CD4-positive, alpha-beta T cell treated with Interleukin-4 for 1 hour (primary cell): ENCODE measurements at regions not wholly inside any gene's neighbourhood (a gene's known extent, or its start where the extent isn't known, plus 50 kb on each side); places are given as distances from the start of the nearest gene placed in this dataset.
"Not testable (repeated sequence)": the region's sequence is repeated elsewhere in the genome, so short reads cannot be mapped to it uniquely, and the experiment has no call there.

ENCODE experiments used
- DNase-seq, 2 donors: peaks; one replicate each; pipeline ENCODE4 v3.0.0-alpha.2; 2020 to 2022

DNA sequence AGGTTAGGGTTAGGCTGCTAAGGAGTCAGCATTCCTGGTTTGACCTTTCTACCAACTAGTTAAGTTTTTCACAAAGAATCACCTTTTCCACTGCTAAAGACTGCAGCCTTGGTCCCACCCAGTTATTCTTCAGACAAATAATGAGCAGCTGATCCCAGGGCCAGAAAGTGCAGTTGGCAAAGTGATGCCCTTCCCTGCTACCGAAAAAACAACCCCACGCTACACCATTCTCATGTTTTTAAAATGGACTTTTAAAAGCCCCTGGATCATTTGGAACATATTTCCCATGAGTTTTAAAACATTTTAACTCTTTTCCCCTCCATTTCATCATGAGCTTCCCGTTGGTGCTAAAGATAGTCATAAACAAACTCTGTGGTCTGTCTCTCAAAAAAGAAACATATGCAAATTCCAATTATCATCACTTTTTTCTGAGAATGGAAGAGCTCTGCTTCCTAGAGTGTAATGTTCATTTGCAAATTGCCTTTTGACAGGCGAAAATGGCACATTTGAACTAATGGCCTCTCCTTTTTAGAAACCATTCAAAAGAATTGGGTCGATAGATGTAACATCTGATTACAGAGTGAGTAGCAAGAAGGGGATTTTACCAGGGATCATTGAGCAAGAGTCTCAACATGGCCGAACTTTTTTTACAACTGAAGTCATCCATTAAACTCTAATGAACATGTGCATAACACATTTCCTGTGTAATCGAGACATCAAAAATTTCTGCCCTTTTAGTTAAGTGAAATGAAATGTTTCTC is 129.3 kb upstream of the RAP1B start:
- DNase-seq: peak in 1 of 2 donors; percentile 47

DNA sequence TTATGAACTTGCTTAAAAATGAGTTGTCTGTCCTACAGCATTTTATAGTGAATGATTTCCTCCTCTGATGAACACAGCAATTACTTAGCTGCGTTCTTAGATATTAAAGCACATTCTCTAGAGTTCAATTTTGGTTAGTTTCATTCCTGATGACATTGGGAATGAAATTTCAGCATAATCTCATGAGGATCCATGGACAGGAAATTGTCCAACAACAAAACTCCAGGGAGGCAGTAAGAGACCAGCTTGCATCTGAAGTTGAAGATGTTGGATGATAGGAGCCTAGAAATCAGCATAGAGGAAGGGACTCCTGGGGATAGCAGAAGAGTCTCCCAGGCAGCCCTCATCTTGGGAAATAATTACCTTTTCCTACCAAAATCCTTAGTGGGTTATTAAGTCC is 128.7 kb upstream of the RAP1B start:
- DNase-seq: no peak

DNA sequence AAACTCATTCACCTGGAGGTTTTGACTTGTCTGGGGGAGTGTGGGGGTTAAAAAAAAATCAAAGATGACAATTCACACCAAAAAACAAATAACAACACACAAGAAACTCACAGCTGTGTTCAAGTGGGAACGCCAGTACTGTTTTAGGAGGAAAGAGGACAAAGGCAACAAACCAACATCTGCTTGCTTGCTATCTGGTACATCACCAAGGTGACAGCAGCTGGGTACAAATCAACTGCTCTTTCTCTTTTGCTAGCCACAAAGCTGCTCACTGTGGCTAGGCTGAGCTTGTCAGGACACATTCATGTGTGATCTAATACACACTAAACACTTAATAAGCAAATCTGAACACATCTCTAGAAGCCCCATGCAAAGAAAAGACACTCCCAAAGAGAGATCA is 128.0 kb upstream of the RAP1B start:
- peak; percentile 53 to 63 for DNase-seq

DNA sequence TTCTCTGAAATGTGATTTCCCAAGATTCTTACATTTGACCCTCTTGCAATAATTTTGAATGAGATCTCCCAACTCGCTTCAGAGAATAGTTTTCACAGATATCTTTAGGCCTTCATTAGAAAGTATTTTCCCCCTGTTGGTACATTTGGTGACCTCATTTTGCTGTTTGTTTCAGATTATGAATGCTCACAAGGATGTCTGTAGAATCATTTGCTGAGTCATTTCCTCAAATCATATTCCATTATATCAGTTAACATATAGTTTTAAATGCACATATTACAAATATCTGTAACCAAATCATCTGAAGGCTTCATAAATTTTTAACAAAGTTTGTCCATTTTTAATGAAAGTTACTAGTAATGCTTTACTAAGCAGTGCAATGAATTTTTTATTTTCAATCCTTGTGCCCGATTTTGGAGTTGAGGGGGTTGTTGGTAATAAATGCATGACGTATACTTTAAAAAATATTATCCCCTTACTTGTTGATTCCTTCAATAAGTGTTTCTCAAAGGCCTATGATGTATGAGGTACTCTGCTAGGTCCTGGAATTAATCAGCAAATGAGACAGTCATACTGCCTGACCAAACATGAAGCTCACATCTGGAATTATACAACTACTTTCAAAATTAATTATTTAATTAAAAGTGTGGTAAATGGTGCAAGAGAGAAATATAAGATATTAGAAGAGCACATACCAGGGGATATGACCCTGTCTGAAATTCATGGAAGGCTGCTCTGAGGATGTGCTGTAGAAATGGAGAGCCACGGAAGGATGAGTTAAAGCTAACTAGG is 126.9 kb upstream of the RAP1B start:
- DNase-seq: peak in 1 of 2 donors; percentile 26

DNA sequence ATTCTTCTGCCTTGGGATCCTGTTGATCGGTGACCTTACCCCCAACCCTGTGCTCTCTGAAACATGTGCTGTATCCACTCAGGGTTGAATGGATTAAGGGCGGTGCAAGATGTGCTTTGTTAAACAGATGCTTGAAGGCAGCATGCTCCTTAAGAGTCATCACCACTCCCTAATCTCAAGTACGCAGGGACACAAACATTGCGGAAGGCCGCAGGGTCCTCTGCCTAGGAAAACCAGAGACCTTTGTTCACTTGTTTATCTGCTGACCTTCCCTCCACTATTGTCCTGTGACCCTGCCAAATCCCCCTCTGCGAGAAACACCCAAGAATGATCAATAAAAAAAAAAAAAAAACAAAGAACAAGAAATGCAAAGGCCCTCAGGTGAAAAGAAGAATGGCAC is 126.1 kb upstream of the RAP1B start:
- DNase-seq: not testable (repeated sequence)

DNA sequence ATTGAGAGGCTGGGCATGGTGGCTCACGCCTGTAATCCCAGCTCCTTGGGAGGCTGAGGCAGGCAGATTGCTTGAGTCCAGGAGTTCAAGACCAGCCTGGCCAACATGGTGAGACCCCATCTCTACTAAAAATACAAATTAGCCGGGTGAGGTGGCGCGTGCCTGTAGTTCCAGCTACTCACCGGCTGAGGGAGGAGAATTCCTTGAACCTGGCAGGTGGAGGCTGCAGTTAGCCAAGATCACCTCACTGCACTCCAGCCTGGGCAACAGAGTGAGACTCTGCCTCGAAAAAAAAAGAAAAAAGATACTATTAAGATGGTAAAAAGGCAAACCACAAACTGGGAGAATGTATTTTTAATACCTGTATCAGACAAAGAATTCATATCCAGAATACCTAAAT is 124.2 kb upstream of the RAP1B start:
- not testable (repeated sequence) for DNase-seq

DNA sequence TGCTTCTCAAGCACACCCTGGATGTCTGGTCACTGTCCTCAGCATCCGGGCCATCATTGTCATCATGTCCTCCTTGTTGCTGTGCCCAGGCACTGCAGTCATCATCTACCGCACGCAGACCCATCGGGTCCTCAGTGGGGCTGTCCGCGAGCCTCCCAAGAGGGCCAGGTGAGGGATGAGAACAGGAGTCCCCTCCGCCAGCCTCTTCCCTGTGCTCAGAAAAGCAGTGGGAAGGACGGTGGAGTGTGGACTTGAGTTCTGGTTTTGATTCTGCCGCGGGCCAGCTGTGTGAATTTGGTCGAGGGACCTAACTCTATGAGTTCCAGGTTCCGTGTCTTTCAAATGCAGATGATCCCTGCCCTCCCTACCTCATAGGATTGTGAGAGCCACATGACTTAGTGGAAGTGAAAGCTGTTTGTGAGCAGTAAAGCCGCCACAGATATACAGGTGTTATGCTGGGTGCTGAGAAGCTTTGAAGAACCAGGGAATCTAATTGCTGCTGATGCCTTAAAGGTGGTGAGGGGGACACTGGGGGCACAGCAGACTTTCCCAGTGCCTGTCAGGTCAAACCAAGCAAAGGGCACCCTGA is 122.9 kb upstream of the RAP1B start:
- DNase-seq: no peak

DNA sequence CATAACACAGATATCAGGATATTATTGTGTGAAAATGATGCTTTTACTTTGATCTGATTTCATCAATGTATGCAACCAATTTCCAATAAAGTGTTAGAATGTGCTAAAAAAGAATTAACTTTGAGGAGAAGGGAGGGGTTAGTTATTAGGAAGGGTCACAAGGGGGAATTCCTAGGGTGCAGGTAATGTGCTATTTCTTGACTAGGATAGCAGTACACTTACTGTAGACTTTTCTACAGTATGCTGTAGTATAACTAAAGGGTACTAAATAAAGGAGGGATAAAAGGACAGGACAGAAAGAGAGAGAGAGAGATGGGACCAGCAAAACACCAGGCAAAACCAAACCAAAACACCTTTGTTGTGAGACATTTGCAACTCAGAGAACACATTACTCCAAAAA is 121.4 kb upstream of the RAP1B start:
- DNase-seq: no peak

DNA sequence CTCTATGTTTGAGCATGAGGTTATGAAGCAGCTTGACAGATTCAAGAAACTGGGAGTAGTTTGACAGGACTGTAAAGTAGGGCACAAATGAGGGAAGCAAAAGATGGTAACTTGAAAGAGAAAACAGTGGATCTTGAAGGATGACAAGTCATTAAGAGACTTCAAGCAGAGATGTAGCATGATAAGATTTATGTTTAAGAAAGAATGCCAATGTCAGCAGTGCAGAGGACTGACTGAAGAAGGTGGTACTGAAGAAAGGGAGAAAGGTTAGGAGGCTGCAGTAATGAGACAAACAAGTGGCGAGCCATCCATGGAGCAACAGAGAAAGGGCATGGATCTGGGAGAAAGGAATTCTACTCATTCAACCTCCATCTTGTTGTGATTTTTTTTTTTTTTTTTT is 120.2 kb upstream of the RAP1B start:
- DNase-seq: no peak

DNA sequence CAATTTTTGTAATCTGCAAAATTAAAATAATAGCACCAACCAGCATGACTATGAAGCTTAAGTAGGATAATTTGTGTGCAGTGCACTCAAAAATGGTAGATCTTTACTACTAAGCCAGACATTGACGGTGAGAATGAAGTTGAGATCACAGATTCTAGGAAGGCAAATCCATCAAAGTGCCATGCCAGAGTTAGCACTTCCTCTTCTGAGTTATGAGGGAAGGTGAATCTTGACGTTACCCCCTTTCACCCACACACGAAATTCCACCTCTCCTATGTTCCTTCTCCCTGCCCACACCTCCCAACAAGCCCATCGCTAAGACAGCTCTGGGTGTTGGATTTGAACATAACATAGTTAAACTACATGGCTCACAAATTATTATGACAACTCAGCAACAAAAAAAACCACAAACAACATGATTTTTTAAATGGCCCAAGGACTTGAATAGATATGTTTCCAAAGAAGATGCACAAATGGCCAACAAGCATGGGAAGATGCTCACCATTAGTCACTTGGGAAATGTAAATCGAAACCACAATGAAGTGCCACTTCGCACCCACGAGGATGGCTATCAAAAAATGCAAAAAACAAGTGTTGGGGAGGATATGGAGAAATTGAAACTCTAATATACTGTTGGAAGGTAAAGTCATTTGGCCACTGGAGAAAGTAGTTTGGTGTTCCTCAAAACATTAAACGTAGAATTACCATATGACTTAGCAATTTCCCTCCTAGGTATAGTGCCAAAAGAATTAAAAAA is 119.3 kb upstream of the RAP1B start:
- DNase-seq: no peak

DNA sequence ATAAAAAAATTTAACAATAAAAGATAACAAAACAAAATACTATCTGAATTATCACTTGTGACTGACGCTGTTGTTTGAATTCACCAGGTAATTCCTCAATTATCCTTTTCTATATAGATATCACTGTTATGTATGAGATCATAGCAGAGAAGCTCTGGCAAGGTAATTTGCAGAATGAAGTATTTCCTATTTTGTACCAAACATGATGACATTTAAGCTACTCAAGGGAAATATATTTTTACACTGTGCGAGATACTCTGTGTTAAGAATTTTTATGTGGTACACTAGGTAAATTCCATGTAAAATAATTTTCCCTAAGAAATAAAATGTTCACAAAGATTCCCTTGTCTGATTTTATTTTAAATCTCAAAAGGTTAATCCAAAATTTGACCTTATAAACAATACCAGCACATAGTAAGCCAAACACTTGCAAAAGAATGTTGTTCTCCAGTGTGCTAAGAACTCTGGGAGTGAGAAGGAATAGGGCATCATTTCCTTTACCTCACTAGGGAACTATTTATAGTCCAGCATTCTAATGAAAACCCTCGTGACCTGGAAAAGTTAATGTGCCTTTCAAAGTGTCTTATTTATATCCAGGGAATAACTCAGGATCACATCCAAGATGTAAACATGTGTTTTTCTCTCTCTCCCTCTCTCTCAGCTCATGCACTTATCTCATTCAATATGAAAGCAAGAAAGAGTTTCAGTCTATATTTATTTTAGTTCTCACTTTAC is 115.2 kb upstream of the RAP1B start:
- DNase-seq: no peak

DNA sequence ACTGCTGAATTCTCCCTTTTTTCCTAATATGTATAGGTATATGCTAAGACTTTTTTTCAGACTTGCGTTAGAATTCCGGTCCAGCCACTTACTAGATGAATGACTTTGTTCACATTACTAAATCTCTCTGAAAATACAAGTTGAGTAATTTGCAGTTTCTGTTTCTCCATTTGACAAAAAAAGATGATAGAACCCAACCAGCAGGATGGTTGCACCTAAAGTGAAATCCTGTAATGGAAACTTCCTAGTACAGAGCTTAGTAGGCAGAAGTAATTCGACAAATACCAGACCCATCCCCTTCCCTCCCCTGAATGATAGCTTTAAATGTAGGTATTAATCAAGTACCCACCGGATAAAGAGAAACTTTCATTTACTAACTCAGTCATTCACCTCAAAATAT is 113.6 kb upstream of the RAP1B start:
- no peak for DNase-seq

DNA sequence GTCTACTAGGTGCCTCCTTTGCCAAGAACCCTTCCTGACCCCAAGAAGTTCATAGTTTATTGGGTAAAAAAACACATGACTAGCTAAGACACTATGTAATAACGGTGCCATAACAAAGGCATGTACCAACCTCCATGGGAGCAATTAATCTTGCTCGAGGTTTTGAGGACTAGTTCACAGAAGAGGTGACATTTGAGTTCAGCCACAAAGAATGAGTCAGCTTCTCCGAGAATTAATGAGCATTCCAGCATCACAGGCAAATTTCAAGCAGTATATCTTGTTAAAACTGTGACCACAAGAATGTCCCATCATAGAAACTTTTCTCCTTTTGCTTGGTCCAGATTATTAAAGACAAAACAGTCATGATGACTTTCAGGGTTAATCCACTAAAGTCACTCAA is 113.0 kb upstream of the RAP1B start:
- DNase-seq: peak in 1 of 2 donors; percentile 35

DNA sequence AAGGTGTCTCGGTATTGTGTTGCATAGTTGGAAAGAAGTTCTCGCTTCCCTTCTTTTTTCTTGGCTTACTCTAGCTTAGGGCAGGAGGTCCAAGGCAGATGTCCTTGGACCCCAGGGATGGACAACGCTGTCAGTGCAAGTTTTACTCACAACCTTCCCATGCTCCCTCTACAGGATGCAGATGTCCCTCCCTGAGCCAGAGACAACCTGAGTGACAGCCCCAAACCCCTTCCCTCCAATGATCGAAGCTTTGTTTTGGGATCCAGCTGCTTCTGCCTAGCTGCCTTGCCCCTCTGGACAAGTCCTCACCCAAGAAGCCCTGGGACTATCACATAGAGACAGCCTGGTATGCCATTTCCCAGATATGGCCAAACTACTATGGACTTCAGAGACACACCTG is 112.0 kb upstream of the RAP1B start:
- DNase-seq: no peak

DNA sequence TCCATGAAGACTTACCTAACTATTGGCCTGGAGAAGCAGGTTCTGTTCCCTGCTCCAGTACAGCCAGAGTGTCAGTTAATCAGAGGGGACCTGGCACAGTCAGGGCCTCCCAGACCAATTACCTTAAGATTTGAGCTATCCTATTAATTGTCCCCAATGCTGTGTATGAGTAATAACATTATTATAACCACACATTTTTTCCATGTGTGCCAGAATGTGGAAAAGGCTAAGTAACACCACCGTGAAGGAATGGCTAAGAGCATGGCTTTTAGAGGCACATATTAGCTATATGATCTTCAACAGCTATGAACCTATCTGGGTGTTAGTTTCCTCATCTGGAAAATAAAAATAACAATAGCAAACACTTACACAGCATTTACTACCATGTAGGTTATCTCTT is 111.1 kb upstream of the RAP1B start:
- DNase-seq: no peak

DNA sequence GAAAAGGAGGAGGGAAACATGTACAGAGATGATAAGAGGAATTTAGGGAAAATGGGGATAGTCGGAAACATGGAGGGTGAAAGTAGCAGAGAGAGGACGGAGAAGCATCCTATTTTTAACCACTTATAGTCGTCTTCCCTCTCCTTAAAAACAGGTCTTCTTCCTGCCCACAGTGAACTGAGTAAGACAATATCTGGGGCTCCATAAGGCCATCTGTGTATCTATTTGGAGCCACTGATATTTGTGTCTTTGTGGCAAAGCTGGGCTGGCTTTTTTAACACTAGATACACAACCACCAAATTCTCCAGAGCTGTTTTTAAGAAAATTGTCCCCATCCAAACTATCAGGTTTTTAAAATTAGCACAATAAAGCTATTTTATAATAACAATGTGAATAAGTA is 109.5 kb upstream of the RAP1B start:
- no peak for DNase-seq

DNA sequence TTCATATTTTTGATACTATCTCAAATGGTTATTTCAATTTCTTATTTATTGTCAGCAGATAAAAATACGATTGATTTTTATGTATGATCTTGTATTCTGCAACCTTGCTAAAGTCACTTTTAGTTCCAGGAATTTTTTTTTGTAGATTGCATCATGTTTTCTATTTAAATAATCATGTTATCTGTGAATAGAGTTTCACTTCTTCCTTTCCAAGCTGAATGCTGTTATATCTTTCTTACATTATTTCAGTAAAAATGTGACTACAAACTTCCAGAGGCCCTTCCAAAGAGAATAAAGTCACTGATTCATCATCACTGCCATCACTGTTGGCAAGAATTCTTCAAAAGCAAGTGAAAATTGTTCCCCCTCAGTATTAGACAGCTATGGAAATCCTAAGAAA is 104.7 kb upstream of the RAP1B start:
- no peak for DNase-seq

DNA sequence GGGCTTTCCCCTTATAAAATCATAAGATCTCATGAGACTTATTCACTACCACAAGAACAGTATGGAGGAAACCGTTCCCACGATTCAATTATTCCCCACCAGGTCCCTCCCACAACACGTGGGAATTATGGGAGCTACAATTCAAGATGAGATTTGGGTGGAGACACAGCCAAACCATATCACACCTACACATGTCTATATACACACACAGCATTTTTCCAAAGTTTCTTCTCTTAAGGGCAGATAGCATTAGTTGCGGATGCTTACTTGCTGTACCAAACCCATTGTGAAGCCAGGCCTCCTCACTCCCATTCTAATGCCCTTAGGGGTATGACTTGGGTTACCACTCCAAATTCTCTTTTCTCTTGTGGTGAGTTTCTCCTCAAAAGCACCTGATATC is 104.1 kb upstream of the RAP1B start:
- no peak for DNase-seq

DNA sequence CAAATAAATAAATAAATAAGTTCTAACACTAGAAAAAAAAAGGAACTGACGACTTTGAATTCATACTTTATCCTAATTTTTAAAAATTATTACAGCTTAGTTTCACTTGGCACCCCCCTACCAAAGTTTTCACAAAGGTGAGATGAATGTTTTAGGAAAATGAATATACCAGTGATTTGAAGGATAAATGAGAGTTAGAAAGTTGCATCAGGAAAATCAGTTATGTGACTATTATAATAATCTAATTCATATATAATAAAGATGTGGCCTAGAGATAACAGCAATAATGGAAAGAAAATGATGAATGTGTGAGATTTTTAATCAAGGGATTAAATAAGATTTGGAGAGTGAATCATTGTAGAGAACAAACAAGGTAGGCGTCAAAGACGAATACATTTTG is 103.0 kb upstream of the RAP1B start:
- DNase-seq: no peak

DNA sequence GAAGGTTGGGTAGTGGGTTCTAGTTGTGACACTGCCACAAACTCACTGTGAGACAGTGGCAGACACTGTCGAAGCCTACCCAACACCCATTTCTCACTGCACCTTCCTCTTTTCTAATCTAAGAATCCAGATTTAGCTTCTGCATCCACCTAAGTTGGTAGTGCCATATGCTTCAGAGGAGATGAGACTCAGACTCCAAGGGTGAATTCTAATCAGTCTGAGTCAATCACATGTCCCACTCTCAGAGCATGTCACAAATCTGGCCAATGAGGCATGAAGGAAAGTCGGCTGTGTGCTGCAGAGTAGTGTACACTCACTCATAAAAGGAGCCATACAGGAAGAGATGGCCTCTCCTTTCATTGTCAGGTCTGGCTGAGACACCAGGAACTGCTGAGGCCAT is 102.1 kb upstream of the RAP1B start:
- no peak for DNase-seq

DNA sequence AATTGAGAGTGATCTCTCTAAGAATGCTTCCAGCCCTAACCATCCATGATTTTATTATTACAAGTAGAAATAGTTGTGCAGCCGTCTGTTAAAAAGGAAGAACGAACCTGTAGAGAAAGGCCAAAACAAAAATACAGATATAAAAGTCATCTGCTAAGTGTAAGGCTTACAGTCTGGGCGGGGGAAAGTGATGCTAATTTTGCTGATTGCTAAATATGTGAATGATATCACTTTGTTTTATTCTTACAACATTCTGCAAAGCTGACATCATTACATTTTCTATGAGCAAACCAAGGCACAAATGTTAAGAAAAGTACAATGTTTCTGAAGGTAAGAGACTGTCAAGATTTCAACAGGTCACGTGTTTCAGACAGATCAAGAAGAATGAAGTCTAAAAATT is 101.5 kb upstream of the RAP1B start:
- no peak for DNase-seq

DNA sequence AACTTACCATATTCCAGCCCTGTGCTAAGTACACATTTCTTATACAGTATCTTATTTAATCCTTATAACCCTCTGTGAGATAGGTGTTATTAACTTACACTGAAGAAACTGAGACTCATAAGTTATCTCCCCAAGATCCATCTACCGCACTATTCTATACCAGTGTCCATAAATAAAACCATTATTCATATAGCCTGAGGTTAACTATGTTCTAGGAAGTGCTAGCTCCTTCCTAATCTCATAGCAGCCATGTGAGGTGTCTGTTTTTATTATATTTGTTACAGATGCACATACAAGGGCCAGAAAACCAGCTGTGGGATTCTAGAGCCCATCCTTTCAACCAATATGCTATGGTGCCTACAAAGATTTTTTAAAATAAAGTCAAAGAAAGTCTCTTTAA is 100.3 kb upstream of the RAP1B start:
- DNase-seq: no peak
